Right lobe of liver (tissue), 6 donors: ENCODE measurements at regions not wholly inside any gene's neighbourhood (a gene's known extent, or its start where the extent isn't known, plus 50 kb on each side); places are given as distances from the start of the nearest gene placed in this dataset.

Experiments
- ATAC-seq, 4 donors: fragments of 200-7000 bp; cut with Tn5 transposase; one replicate each; pipeline ENCODE4 v1.9.1; 2020; ENCODE audit warnings: mild to moderate bottlenecking in 4 of 4, moderate library complexity in 4 of 4
- DNase-seq, 3 donors: peaks; one replicate each; pipeline ENCODE4 v3.0.0-alpha.2; 2020
- H3K27ac ChIP-seq, 3 donors: fragments of 200-600 bp; one replicate each; pipeline ENCODE4 v1.8.0; 2022
- H3K27me3 ChIP-seq, 2 donors: fragments of 200-600 bp; one replicate each; pipeline ENCODE4 v1.8.0; 2022
- H3K36me3 ChIP-seq, 4 donors: fragments of 200-600 bp; sonication (generic) in 1 of 4; one replicate each; pipeline versions ENCODE4 v1.5.1 to v1.8.0; 2017 to 2022; ENCODE audit warnings: control low read depth in 1 of 4
- H3K4me1 ChIP-seq, 4 donors: fragments of 200-600 bp; sonication (generic) in 1 of 4; one replicate each; pipeline versions ENCODE4 v1.5.1 to v1.8.0; 2017 to 2022; ENCODE audit warnings: control low read depth in 1 of 4
- H3K4me3 ChIP-seq, 3 donors: fragments of 200-600 bp; one replicate each; pipeline ENCODE4 v1.8.0; 2022
- H3K9me3 ChIP-seq, 4 donors: fragments of 200-600 bp; sonication (generic) in 1 of 4; one replicate each; pipeline versions ENCODE4 v1.5.1 to v1.8.0; 2017 to 2022; ENCODE audit warnings: control low read depth in 1 of 4
- POLR2A ChIP-seq: fragments of 450-650 bp; IDR thresholded peaks from one replicate; pipeline ENCODE4 v1.6.1; 2017; ENCODE audit warnings: antibody characterized with exemption, mild to moderate bottlenecking
- WGBS: methylation state at CpG from one replicate; pipeline ENCODE4 v1.1.6; 2018; ENCODE audit warnings: low coverage, low lambda C conversion rate; ENCODE audit not compliant: insufficient coverage; ENCODE audit errors: missing lambda C conversion rate; 5-methylcytosine and 5-hydroxymethylcytosine counted together
- intact Hi-C, 2 donors: fragments of 100-400 bp; cut with DNase I; formaldehyde crosslinking; loops; one replicate each; pipeline versions ENCODE4 v1.11.2 to v1.14.1; 2022
- TF ChIP-seq, protein P1 (sequence below), 4 donors: fragments of 200-600 bp in 3 of 4; fragments of 450-650 bp in 1 of 4; IDR thresholded peaks; one replicate each; pipeline versions ENCODE4 v1.5.1 to v1.8.0; 2016 to 2022; ENCODE audit warnings: antibody characterized with exemption in 4 of 4, mild to moderate bottlenecking in 2 of 4
- donor health status: DM: no; HTN: yes; CAD: no.
- donor health status: DM: no; HTN: no; CAD: no.
- donor health status: DM: no; HTN: no; CAD: no.
- donor health status: DM: no; HTN: yes; CAD: no.
- donor health status: DM: no; HTN: yes; CAD: no.

DNA sequence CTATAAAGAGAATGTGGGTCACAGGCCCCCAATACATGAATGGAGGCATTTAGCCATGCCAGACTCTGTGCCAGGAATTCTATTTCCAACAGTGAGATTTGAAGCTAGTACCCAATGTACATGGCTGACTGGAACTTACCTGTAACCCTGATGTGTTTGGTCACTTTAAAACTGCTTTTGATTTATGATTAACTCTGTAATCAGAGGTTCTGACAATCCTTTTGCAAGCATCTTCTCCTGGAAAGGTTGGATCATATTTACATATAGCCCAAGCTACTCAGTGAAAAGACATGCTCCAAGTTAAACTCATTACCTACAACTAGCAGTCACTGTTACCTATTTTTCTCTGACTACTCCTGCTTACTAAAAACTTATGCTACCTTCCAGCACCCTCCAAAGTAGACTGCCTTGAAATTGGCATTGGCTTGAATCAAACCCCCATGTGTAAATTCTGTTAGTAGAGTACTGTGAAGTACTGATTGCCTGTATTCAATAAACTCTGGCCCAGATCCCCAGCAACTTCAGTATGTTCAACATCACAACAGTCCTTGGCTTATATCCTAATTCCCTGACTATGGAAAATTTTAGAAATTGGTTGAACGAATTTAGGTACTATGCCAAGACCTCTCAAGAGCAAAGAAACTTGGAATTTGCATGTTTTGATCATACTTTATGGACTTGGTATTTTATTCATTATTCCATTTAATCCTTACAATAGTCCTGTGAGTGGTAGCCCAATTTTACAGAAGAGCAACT lies 665.6 kb upstream of the NECTIN3 start:
- intact Hi-C loops = no loop called here
- Histone ChIP-seq H3K9me3 (no peaks in the 10 kb centered on the region), H3K27me3 (no peaks in the 10 kb centered on the region), H3K4me1 (no peaks in the 10 kb centered on the region), H3K36me3 (no peaks in the 10 kb centered on the region), H3K27ac (no peak overlapping the region), H3K4me3 (no peak overlapping the region)
- TF ChIP-seq, protein P1, sequence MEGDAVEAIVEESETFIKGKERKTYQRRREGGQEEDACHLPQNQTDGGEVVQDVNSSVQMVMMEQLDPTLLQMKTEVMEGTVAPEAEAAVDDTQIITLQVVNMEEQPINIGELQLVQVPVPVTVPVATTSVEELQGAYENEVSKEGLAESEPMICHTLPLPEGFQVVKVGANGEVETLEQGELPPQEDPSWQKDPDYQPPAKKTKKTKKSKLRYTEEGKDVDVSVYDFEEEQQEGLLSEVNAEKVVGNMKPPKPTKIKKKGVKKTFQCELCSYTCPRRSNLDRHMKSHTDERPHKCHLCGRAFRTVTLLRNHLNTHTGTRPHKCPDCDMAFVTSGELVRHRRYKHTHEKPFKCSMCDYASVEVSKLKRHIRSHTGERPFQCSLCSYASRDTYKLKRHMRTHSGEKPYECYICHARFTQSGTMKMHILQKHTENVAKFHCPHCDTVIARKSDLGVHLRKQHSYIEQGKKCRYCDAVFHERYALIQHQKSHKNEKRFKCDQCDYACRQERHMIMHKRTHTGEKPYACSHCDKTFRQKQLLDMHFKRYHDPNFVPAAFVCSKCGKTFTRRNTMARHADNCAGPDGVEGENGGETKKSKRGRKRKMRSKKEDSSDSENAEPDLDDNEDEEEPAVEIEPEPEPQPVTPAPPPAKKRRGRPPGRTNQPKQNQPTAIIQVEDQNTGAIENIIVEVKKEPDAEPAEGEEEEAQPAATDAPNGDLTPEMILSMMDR (IDR thresholded peaks at IDR 0.05) = no peak
- TF ChIP-seq POLR2A = no peak
- peak in 3 of 4 donors; percentile 38 to 52 (median 51) for ATAC-seq
- 27% methylated on average over 1 of the region's 1 CpG for WGBS
- DNase-seq = no peak

DNA sequence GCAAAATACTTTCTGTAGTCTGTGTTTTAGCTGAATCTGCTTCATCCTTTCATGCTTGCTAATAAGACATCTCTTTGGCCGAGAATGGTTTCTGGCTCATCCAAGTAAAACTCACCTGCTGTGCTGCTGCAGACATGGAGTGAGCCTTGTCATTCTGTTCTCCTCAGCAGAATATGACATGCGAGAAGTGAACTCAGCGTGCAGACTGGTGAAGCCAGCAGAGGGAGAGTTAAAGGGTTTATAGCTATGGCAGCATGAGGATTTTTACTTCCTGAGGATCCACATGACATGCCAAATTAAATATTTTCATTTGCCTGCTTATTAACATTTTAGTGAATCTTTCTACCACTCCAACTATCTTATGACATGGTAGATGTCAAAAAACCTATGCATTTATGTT lies 658.4 kb upstream of the NECTIN3 start:
- Histone ChIP-seq H3K9me3 (no peaks in the 10 kb centered on the region), H3K4me3 (no peak overlapping the region), H3K36me3 (no peaks in the 10 kb centered on the region), H3K27me3 (no peaks in the 10 kb centered on the region), H3K27ac (no peak overlapping the region), H3K4me1 (peaks cover 0 to 21% (median 8%) of the 10 kb centered on the region in 4 donors)
- intact Hi-C loops = no loop called here
- 73% methylated on average over 3 of the region's 3 CpGs for WGBS
- no peak for TF ChIP-seq POLR2A
- TF ChIP-seq, protein P1 (IDR thresholded peaks at IDR 0.05) = no peak
- ATAC-seq = no peak
- no peak for DNase-seq

DNA sequence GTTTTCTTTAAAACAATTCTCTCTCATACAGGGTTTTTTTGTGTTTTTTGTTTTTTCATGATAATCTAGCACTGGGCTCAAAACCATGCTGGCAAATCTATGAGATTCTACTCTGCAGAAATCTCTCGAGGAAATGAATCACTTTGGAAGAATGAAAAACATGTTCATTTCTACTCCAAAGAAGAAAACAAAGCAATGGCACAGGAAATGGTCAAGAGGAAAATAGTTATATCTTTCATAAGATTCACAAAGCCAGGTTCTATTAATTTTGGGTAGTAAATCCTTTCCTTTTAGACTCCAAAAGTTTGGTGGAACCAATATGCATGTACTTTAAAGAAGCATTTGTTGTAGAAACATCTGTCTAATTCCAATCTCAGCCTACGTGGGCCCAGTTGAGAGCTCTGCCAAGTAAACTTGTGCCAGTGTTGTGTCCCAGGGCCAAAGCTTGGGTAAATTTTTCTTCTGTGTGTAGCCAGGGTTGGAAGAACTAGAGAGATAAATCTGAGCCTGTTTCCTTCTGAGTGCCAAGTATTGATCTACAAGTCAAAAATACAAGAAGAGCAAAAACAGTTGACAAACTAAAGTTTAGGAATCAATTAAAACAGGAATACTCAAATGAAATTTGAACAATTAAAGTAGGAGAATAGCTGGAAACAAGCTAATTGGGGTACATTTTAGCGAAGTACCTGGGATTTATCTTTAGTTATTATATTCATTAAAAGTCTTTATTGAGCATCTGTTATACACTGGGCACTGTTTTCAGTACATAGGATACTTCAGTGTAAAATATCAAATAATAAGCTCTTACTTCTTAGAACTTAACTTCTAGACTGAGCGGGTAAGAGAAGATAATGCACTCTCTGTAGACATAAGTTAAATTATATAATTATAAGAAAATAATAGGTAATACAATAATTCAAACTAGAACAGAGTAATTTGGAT lies 657.5 kb upstream of the NECTIN3 start:
- TF ChIP-seq, protein P1 (IDR thresholded peaks at IDR 0.05) = no peak
- TF ChIP-seq POLR2A = no peak
- no peaks in the 10 kb centered on the region for H3K36me3 ChIP-seq
- H3K27me3 ChIP-seq = no peaks in the 10 kb centered on the region
- intact Hi-C loops = no loop called here
- no peaks in the 10 kb centered on the region for H3K9me3 ChIP-seq
- ATAC-seq (peak; percentile 98 to 100 (median 100)), DNase-seq (peak; percentile 19 to 73 (median 55))
- peak overlapping the region in 1 of 3 donors; percentile 26 for H3K27ac ChIP-seq
- no peak overlapping the region for H3K4me3 ChIP-seq
- peaks cover 0 to 21% (median 8%) of the 10 kb centered on the region in 4 donors for H3K4me1 ChIP-seq
- WGBS = 33% methylated on average over 4 of the region's 4 CpGs

DNA sequence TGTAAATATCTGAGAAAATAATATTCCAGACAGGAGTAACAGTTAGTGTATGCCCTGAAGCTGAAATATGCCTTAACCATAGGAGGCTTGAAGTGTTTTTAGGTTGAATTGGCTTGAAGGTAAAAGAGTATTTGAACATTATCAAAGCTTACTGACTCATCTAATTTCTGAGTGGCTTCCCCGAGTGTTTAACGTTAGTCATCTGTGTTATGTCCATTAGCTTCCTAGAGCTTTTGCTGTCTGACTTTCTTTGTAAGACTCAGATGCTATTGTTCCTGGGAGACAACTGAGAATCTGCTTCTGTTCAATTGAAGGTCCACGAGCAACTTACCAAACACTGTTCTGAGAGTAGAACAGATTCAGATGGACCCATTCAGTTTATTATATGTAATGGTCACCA lies 656.8 kb upstream of the NECTIN3 start:
- 34% methylated on average over 3 of the region's 3 CpGs for WGBS
- H3K4me1 ChIP-seq = peaks cover 0 to 21% (median 8%) of the 10 kb centered on the region in 4 donors
- DNase-seq = no peak
- TF ChIP-seq, protein P1 (IDR thresholded peaks at IDR 0.05) = no peak
- no peak for TF ChIP-seq POLR2A
- no peak overlapping the region for H3K27ac ChIP-seq
- no peak overlapping the region for H3K4me3 ChIP-seq
- no peaks in the 10 kb centered on the region for H3K36me3 ChIP-seq
- no peaks in the 10 kb centered on the region for H3K27me3 ChIP-seq
- ATAC-seq = peak in 1 of 4 donors; percentile 74
- intact Hi-C loops = no loop called here
- no peaks in the 10 kb centered on the region for H3K9me3 ChIP-seq
